DMS153 (cell line): ENCODE measurements at regions not wholly inside any gene's neighbourhood (a gene's known extent, or its start where the extent isn't known, plus 50 kb on each side); places are given as distances from the start of the nearest gene placed in this dataset.

Experiments
- DNase-seq: peaks from one replicate; lab custom pipeline; 2025; lab: John Stamatoyannopoulos, UW

DNA sequence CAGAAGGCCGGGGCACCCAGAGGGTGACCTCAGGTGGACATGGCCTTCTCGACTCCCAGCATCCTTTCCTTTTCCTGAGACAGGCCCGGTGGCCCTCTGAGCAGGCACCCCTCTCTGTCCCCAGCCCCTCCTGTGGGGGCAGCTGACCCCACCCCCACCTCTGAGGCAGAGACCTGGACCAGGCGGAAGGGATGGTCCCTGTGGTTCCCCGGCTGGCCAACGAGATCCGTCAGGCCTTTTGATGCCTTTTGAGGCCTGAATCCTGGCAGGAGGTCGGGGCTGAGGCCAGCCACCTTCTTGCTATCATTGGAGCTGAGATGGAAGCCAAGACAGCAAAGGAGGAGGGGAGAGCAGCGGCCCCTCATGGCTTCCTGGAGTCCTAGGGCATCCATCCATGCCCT, 50.2 kb upstream of the ACTRT2 start:
- no peak for DNase-seq
